ENCODE measurements at regions not wholly inside any gene's neighbourhood (a gene's known extent, or its start where the extent isn't known, plus 50 kb on each side); places are given as distances from the start of the nearest gene placed in this dataset.

GRCh38 chr5:61809651-61810050 is 477.6 kb downstream of the ZSWIM6 start:
- no peak overlapping the region for H3K27ac ChIP-seq
- intact Hi-C loops (cut with DNase I) = no loop called here
- H3K4me1 ChIP-seq = no peaks in the 10 kb centered on the region
- H3K36me3 ChIP-seq = no peaks in the 10 kb centered on the region
- H3K9me3 ChIP-seq = no peaks in the 10 kb centered on the region
- DNase-seq = peak; percentile 54 to 61
- H3K27me3 ChIP-seq = no peaks in the 10 kb centered on the region
- no peak for TF ChIP-seq POLR2A (IDR thresholded peaks at IDR 0.05)
- TF ChIP-seq, protein P1, sequence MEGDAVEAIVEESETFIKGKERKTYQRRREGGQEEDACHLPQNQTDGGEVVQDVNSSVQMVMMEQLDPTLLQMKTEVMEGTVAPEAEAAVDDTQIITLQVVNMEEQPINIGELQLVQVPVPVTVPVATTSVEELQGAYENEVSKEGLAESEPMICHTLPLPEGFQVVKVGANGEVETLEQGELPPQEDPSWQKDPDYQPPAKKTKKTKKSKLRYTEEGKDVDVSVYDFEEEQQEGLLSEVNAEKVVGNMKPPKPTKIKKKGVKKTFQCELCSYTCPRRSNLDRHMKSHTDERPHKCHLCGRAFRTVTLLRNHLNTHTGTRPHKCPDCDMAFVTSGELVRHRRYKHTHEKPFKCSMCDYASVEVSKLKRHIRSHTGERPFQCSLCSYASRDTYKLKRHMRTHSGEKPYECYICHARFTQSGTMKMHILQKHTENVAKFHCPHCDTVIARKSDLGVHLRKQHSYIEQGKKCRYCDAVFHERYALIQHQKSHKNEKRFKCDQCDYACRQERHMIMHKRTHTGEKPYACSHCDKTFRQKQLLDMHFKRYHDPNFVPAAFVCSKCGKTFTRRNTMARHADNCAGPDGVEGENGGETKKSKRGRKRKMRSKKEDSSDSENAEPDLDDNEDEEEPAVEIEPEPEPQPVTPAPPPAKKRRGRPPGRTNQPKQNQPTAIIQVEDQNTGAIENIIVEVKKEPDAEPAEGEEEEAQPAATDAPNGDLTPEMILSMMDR (IDR thresholded peaks at IDR 0.05) = no peak
- 53 to 66% methylated on average over 4 of the region's 4 CpGs for WGBS, 2 donors
- no peak overlapping the region for H3K4me3 ChIP-seq (replicated peaks in 1 of 3)

DNA sequence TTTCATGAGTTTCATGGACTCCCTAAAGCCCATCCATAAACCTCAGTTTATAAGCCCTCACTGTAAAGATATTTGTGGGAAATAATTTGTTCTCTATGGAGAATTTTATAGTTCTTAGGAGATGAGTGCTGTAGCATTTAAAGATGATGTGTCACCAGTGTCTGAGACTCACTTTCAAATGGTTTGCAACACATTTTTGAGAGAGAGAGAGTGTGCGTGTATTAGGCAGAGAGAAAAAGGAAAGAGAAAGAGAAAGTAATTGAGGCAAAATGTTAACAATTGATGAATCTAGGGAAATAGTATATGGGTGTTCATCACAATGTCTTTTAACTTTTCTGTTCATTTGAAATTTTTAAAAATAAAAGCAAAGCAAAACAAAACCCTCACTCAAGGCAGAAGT is 479.0 kb downstream of the ZSWIM6 start:
- H3K36me3 ChIP-seq = no peaks in the 10 kb centered on the region
- H3K9me3 ChIP-seq = no peaks in the 10 kb centered on the region
- H3K27ac ChIP-seq = no peak overlapping the region
- no peak overlapping the region for H3K4me3 ChIP-seq (replicated peaks in 1 of 3)
- TF ChIP-seq POLR2A (IDR thresholded peaks at IDR 0.05) = no peak
- TF ChIP-seq, protein P1 (IDR thresholded peaks at IDR 0.05) = no peak
- 72 to 87% methylated on average over 1 of the region's 1 CpG for WGBS, 2 donors
- intact Hi-C loops (cut with DNase I) = no loop called here
- no peak for DNase-seq
- H3K4me1 ChIP-seq = no peaks in the 10 kb centered on the region
- H3K27me3 ChIP-seq = no peaks in the 10 kb centered on the region

DNA sequence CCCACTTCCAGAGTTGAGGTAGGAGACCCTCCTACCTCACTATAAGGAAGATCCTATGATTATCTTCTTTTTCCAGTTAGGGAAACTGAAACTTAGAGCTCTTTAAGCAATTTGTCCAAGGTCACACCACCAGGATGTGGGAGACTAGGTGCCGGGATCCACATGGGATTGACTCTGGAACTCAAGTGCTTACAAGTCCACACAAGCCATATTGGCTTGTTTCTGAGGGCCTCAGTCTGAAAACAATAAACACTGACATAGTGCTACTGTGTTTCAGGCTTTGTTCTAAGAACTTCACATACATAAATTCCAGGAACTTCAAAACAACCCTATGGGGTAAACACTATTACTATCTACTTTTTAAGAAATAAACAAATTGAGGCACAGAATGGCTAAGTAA is 481.3 kb downstream of the ZSWIM6 start:
- intact Hi-C loops (cut with DNase I) = no loop called here
- Histone ChIP-seq H3K9me3 (no peaks in the 10 kb centered on the region), H3K4me1 (no peaks in the 10 kb centered on the region), H3K36me3 (no peaks in the 10 kb centered on the region), H3K4me3 (replicated peaks in 1 of 3) (no peak overlapping the region), H3K27me3 (no peaks in the 10 kb centered on the region), H3K27ac (no peak overlapping the region)
- DNase-seq = no peak
- WGBS, 2 donors = 94 to 100% methylated on average over 1 of the region's 1 CpG
- TF ChIP-seq, protein P1 (IDR thresholded peaks at IDR 0.05) = no peak
- no peak for TF ChIP-seq POLR2A (IDR thresholded peaks at IDR 0.05)

GRCh38 chr5:61815339-61815738 is 483.3 kb downstream of the ZSWIM6 start:
- no peaks in the 10 kb centered on the region for H3K36me3 ChIP-seq
- H3K27ac ChIP-seq = no peak overlapping the region
- no peaks in the 10 kb centered on the region for H3K9me3 ChIP-seq
- H3K4me1 ChIP-seq = no peaks in the 10 kb centered on the region
- intact Hi-C loops (cut with DNase I) = no loop called here
- TF ChIP-seq POLR2A (IDR thresholded peaks at IDR 0.05) = no peak
- TF ChIP-seq, protein P1 (IDR thresholded peaks at IDR 0.05) = no peak
- no peak overlapping the region for H3K4me3 ChIP-seq (replicated peaks in 1 of 3)
- DNase-seq = no peak
- 96 to 98% methylated on average over 1 of the region's 1 CpG for WGBS, 2 donors
- no peaks in the 10 kb centered on the region for H3K27me3 ChIP-seq

- TF ChIP-seq POLR2A (IDR thresholded peaks at IDR 0.05) = no peak
- TF ChIP-seq, protein P1 (IDR thresholded peaks at IDR 0.05) = no peak
- Histone ChIP-seq H3K9me3 (no peaks in the 10 kb centered on the region), H3K4me3 (replicated peaks in 1 of 3) (no peak overlapping the region), H3K27me3 (no peaks in the 10 kb centered on the region), H3K4me1 (no peaks in the 10 kb centered on the region), H3K36me3 (no peaks in the 10 kb centered on the region), H3K27ac (no peak overlapping the region)
- DNase-seq = no peak
- WGBS, 2 donors = 79 to 83% methylated on average over 9 of the region's 9 CpGs
- intact Hi-C loops (cut with DNase I) = no loop called here
Measured at GRCh38 chr5:61816146-61816545, 484.1 kb downstream of the ZSWIM6 start.
